SU-DHL-6 (cell line): ENCODE measurements at regions not wholly inside any gene's neighbourhood (a gene's known extent, or its start where the extent isn't known, plus 50 kb on each side); places are given as distances from the start of the nearest gene placed in this dataset.
A peak's percentile ranks its signal among the peaks of the same experiment; 100 is the strongest.

Experiments used
- CTCF ChIP-seq: fragments of 200-600 bp; sonication (generic); IDR thresholded peaks from one replicate; pipeline ENCODE4 v1.5.1; 2017; ENCODE audit warnings: antibody characterized with exemption, mild to moderate bottlenecking, low read length, moderate library complexity; ENCODE audit not compliant: insufficient read depth, poor library complexity, severe bottlenecking
- EZH2phosphoT487 ChIP-seq: fragments of 200-600 bp; sonication (generic), shearing (Covaris generic); conservative IDR thresholded peaks from 2 replicates; pipeline ENCODE4 v1.6.1; 2018; ENCODE audit warnings: mild to moderate bottlenecking, antibody characterized with exemption, low read length, moderate library complexity, mixed read lengths

GRCh38 chr2:24421668-24422067, 61.3 kb upstream of the ITSN2 start:
- TF ChIP-seq CTCF (peak; percentile 45), EZH2phosphoT487 (no peak)
